Prostate gland (tissue), 2 donors: ENCODE measurements at regions not wholly inside any gene's neighbourhood (a gene's known extent, or its start where the extent isn't known, plus 50 kb on each side); places are given as distances from the start of the nearest gene placed in this dataset.

Source experiments
- DNase-seq: peaks from one replicate; pipeline ENCODE4 v3.0.0-alpha.2; 2019; ENCODE audit warnings: low spot score
- H3K27ac ChIP-seq, 2 donors: fragments of 200-600 bp; sonication (generic); 2 replicates each; pipeline ENCODE4 v1.5.1; 2017 to 2019
- H3K27me3 ChIP-seq: fragments of 200-600 bp; sonication (generic); replicated peaks from 2 replicates; pipeline ENCODE4 v1.5.1; 2019; ENCODE audit not compliant: insufficient read depth
- H3K36me3 ChIP-seq, 2 donors: fragments of 200-600 bp; sonication (generic); 1 replicate in 1 of 2; 2 replicates in 1 of 2; pipeline versions ENCODE4 v1.5.1 to v1.8.1; 2017 to 2019
- H3K4me1 ChIP-seq: fragments of 200-600 bp; sonication (generic); replicated peaks from 2 replicates; pipeline ENCODE4 v1.5.1; 2019
- H3K4me3 ChIP-seq, 2 donors: fragments of 200-600 bp; sonication (generic); 2 replicates each; pipeline ENCODE4 v1.5.1; 2017 to 2019
- H3K9me3 ChIP-seq: fragments of 200-600 bp; sonication (generic); 2 replicates; pipeline ENCODE4 v1.5.1; 2017
- POLR2A ChIP-seq: fragments of 450-650 bp; IDR thresholded peaks from one replicate; pipeline ENCODE4 v1.6.1; 2016; ENCODE audit warnings: antibody characterized with exemption, mild to moderate bottlenecking
- POLR2AphosphoS5 ChIP-seq: sonication (generic); formaldehyde crosslinking; IDR thresholded peaks from one replicate; pipeline ENCODE4 v1.6.1; 2017; ENCODE audit warnings: antibody characterized with exemption
- WGBS: methylation state at CpG from one replicate; pipeline ENCODE4 v1.1.5; 2018; 5-methylcytosine and 5-hydroxymethylcytosine counted together
- intact Hi-C: fragments of 100-400 bp; cut with DNase I; formaldehyde crosslinking; loops from one replicate; pipeline ENCODE4 v1.14.2; 2022
- TF ChIP-seq, protein P1 (sequence below), 4 experiments: fragments of 200-600 bp in 2 of 4; fragments of 450-650 bp in 2 of 4; sonication (generic) in 2 of 4; IDR thresholded peaks; 1 replicate in 3 of 4; 2 replicates in 1 of 4; pipeline ENCODE4 v1.5.1; 2016 to 2019; ENCODE audit warnings: antibody characterized with exemption in 4 of 4, mild to moderate bottlenecking in 2 of 4, moderate library complexity in 2 of 4

DNA sequence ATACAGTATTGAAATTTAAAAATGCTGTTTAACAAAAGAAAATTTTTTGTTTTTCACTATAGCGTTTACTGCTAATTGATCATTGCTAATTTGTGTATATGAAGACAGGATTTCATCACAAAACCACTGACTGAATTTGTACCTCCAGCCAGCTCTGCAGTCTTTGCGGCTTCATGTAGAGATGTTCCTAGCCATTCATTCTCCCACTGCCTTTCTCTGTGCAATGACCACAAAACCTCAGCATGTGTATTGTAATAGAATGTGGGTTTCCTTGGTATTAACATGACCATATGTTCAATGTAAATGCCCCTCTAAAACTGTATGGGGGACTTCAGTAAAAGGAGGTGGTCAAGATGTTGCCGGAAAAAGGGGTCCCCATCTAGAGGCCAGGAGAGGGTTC is 81.1 kb upstream of the STEAP1B start:
- no peak overlapping the region for H3K27ac ChIP-seq
- no peak overlapping the region for H3K4me3 ChIP-seq
- DNase-seq = no peak
- WGBS = 89% methylated on average over 3 of the region's 3 CpGs
- TF ChIP-seq POLR2A (no peak), POLR2AphosphoS5 (no peak)
- TF ChIP-seq, protein P1, sequence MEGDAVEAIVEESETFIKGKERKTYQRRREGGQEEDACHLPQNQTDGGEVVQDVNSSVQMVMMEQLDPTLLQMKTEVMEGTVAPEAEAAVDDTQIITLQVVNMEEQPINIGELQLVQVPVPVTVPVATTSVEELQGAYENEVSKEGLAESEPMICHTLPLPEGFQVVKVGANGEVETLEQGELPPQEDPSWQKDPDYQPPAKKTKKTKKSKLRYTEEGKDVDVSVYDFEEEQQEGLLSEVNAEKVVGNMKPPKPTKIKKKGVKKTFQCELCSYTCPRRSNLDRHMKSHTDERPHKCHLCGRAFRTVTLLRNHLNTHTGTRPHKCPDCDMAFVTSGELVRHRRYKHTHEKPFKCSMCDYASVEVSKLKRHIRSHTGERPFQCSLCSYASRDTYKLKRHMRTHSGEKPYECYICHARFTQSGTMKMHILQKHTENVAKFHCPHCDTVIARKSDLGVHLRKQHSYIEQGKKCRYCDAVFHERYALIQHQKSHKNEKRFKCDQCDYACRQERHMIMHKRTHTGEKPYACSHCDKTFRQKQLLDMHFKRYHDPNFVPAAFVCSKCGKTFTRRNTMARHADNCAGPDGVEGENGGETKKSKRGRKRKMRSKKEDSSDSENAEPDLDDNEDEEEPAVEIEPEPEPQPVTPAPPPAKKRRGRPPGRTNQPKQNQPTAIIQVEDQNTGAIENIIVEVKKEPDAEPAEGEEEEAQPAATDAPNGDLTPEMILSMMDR (IDR thresholded peaks at IDR 0.05) = no peak
- H3K27me3 ChIP-seq = no peaks in the 10 kb centered on the region
- intact Hi-C loops = no loop called here
- no peaks in the 10 kb centered on the region for H3K36me3 ChIP-seq
- no peaks in the 10 kb centered on the region for H3K4me1 ChIP-seq
- no peaks in the 10 kb centered on the region for H3K9me3 ChIP-seq

GRCh38 chr7:22579961-22580360 is 80.0 kb upstream of the STEAP1B start:
- Histone ChIP-seq H3K36me3 (no peaks in the 10 kb centered on the region), H3K27me3 (no peaks in the 10 kb centered on the region), H3K27ac (no peak overlapping the region), H3K9me3 (no peaks in the 10 kb centered on the region), H3K4me1 (no peaks in the 10 kb centered on the region), H3K4me3 (no peak overlapping the region)
- DNase-seq = no peak
- intact Hi-C loops = no loop called here
- TF ChIP-seq POLR2A (no peak), POLR2AphosphoS5 (no peak)
- TF ChIP-seq, protein P1 (IDR thresholded peaks at IDR 0.05) = no peak
- WGBS = 95% methylated on average over 2 of the region's 2 CpGs

DNA sequence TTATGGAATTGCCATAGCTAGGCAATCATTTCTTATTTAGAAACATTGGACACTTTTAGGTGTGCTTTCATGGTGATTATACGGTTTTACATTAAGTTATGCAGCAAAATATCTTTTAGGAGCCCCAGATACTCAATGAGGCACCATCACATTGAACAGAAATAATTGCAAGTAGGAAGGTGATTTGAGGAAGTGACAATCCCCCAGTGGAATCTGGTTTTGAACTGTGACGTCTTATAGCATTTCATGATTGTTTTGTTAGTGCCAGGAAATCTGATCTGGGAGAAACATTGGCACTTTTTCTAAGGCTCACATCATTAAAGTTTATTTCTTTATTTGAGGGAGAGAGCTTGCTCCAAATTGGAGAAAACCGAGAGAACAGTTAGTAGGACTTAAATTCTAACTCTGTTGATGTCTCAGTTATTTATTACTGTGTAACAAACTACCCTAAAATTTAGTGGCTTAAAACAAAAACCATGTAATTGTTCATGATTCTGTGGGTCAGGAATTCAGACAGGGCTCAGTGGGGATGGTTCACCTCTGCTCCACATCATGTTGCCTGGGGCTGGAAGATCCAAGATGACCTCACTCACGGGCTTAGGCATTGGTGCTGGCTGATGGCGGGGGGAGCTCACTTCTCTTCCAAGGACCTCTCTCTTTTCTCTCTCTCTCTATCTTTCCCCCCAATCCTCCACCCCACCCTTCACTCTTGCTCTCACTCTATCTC is 78.2 kb upstream of the STEAP1B start:
- H3K27ac ChIP-seq = no peak overlapping the region
- intact Hi-C loops = no loop called here

DNA sequence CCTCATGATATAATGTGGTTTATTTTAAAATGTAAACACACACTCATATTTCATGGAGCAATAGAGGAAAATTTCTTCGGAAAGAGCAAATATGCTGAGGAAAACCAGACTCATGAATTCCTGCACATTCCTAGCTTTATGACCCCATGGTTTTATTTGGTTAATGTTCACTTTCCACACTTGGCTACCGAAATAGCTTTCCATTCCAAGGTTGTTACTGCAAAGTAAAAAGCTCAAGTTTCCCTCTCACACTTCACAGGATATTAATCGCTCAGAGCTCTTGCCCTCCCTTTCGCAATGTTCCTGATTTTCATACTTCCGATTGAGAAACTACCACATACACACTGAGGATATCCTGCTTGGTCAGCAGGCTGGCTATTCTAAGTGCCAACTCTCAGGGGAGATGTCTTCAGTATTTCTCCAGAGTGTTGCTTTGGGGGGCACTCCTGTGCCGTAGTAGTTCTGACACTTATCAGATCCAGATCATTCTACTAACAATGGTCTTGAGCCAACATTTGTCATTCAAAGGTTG is 77.5 kb upstream of the STEAP1B start:
- TF ChIP-seq, protein P1 (IDR thresholded peaks at IDR 0.05) = no peak
- TF ChIP-seq POLR2AphosphoS5 = peak; percentile 77
- Histone ChIP-seq H3K27ac (peak overlapping the region in 1 of 2 donors; percentile 12), H3K4me3 (no peak overlapping the region), H3K4me1 (no peaks in the 10 kb centered on the region), H3K27me3 (no peaks in the 10 kb centered on the region), H3K36me3 (no peaks in the 10 kb centered on the region), H3K9me3 (no peaks in the 10 kb centered on the region)
- 3% methylated on average over 6 of the region's 6 CpGs for WGBS
- intact Hi-C loops = no loop called here
- DNase-seq = peak; percentile 24

More for the DNA sequence above, 78.2 kb upstream of the STEAP1B start:
- H3K27me3 ChIP-seq = no peaks in the 10 kb centered on the region
- no peaks in the 10 kb centered on the region for H3K4me1 ChIP-seq
- no peak overlapping the region for H3K4me3 ChIP-seq
- no peaks in the 10 kb centered on the region for H3K36me3 ChIP-seq
- no peaks in the 10 kb centered on the region for H3K9me3 ChIP-seq
- no peak for DNase-seq
- no peak for TF ChIP-seq POLR2AphosphoS5
- no peak for TF ChIP-seq POLR2A
- TF ChIP-seq, protein P1 (IDR thresholded peaks at IDR 0.05) = no peak
- WGBS = 36% methylated on average over 5 of the region's 5 CpGs
